ENCODE measurements at regions not wholly inside any gene's neighbourhood (a gene's known extent, or its start where the extent isn't known, plus 50 kb on each side); places are given as distances from the start of the nearest gene placed in this dataset.

DNA sequence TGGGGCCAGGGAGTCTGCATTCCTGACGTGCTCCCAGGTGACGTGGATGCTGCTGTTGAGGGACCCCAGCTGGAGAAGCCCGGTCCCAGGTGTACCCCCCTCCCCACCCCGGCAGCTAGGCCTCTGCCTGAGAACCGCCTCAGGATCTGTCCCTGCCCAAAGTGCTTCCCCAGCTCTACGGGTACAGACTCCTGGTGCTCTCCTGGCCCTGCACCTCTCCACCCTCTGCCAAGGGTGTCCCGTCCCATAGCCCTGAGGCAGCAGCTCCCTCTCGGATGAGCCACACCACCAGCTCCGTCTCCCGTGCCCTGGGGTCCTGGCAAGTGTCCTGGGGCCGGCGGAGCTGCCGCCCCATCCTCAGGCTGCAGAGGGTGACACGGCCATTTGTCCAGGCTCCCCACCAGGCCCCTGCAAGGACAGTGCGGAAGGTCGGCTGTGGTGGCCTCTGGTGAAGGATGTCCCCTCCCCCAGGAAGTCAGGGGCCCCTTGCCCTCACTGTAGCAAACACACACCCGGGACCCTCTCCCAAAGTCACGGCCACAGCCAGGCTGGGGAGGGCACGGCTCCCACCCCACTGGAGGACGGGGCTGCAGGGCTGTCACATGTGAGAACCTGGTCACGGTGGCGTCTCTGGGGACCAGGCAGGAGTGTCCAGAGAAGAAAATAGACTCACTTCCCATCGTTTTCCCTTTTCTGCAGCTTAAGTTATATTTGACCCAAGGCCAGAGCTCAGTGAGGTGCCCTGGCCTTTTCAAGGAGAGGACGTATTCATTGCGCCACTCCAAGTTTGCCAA is 74.4 kb upstream of the FBRSL1 start:
- H3K36me3 ChIP-seq (ENCODE audit: control insufficient read depth, insufficient read depth, low read length), result no peaks in the 10 kb centered on the region
- H3K9me3 ChIP-seq (ENCODE audit: control insufficient read depth, low read length), result no peaks in the 10 kb centered on the region
- H3K27ac ChIP-seq (ENCODE audit: insufficient read depth, low read depth, low read length, poor library complexity, severe bottlenecking), result no peak overlapping the region
- H3K4me3 ChIP-seq (ENCODE audit: insufficient read depth, low read depth, low read length), result no peak overlapping the region
- WGBS, 2 experiments, result 81 to 84% methylated on average over 25 of the region's 25 CpGs
- H3K27me3 ChIP-seq (ENCODE audit: control insufficient read depth, insufficient read depth, low read length, poor library complexity, severe bottlenecking), result peaks cover 50% of the 10 kb centered on the region
- H3K4me1 ChIP-seq (ENCODE audit: control insufficient read depth, insufficient read depth, low read length), result no peaks in the 10 kb centered on the region

DNA sequence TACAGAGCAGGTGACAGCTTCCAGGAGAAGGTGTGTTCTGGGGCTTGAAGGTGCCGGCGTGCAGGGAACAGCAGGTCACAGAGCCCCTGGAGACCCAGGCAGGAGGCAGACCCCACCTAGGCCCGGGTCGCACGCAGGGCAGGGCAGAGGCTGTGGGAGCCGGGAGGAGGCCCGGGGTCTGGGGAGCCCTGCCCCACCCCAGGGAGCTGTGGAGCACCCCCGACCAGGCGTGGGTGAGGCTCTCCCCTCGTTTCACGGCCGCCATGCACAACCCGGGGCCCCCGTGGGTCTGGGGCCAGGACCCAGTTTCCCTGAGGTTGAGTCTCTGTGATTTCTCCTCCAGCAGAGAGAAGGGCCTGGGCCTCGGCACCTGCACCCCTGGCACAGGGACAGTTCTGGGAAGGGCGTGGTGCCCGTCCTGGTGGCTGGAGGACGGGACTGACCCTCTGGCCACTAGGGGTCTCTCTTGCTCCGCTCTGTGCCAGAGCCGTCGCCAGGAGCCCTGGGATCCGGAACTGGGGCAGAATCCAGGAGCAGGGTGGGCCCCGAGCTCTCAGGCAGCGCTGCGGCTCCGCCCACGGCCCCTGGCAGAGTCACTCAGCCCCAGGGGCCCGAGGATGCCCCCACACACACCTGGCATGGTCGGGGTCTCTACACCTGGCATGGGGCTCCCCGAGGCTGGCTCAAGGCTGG is 75.2 kb upstream of the FBRSL1 start:
- Histone ChIP-seq H3K27me3 (ENCODE audit: control insufficient read depth, insufficient read depth, low read length, poor library complexity, severe bottlenecking) (peaks cover 45% of the 10 kb centered on the region), H3K9me3 (ENCODE audit: control insufficient read depth, low read length) (no peaks in the 10 kb centered on the region), H3K4me3 (ENCODE audit: insufficient read depth, low read depth, low read length) (no peak overlapping the region), H3K27ac (ENCODE audit: insufficient read depth, low read depth, low read length, poor library complexity, severe bottlenecking) (no peak overlapping the region), H3K36me3 (ENCODE audit: control insufficient read depth, insufficient read depth, low read length) (no peaks in the 10 kb centered on the region), H3K4me1 (ENCODE audit: control insufficient read depth, insufficient read depth, low read length) (no peaks in the 10 kb centered on the region)
- WGBS, 2 experiments, result 34 to 35% methylated on average over 30 of the region's 30 CpGs

DNA sequence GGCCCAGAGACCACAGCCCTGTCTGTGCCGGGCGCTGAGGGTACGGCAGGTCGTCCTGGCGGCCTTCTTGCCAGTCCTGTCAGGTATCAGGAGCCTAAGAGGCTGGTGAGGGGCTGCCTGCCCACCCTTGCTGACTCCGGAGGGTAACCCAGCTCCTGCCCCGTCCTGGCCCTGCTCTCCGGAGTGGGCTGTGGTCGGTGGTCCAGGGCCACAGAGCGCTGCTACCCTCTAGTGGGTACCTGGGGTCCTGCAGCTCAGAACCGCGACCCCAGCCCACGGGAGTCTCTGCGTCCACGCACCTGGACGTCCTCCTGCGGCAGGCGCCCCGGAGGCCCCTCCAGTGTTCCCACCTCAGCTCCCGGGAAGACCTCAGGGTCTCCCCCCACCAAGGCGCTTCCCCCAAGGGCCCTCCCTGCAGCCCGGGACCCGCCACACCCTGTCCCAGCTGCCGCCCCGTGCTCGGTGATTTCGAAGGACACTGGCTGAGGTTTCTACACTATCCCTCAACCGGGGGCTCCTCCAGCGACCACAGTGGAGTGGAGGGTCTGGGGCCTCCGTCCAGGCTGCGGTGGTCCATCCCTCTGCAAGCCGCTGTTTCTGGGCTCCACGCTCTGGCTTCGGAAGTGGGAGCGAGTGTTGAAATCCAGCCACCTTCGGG is 75.9 kb upstream of the FBRSL1 start:
- WGBS, 2 experiments, result 46 to 47% methylated on average over 36 of the region's 36 CpGs
- no peaks in the 10 kb centered on the region for H3K9me3 ChIP-seq (ENCODE audit: control insufficient read depth, low read length)
- H3K4me3 ChIP-seq (ENCODE audit: insufficient read depth, low read depth, low read length), result no peak overlapping the region
- H3K36me3 ChIP-seq (ENCODE audit: control insufficient read depth, insufficient read depth, low read length), result no peaks in the 10 kb centered on the region
- H3K27ac ChIP-seq (ENCODE audit: insufficient read depth, low read depth, low read length, poor library complexity, severe bottlenecking), result no peak overlapping the region
- peaks cover 40% of the 10 kb centered on the region for H3K27me3 ChIP-seq (ENCODE audit: control insufficient read depth, insufficient read depth, low read length, poor library complexity, severe bottlenecking)
- no peaks in the 10 kb centered on the region for H3K4me1 ChIP-seq (ENCODE audit: control insufficient read depth, insufficient read depth, low read length)

DNA sequence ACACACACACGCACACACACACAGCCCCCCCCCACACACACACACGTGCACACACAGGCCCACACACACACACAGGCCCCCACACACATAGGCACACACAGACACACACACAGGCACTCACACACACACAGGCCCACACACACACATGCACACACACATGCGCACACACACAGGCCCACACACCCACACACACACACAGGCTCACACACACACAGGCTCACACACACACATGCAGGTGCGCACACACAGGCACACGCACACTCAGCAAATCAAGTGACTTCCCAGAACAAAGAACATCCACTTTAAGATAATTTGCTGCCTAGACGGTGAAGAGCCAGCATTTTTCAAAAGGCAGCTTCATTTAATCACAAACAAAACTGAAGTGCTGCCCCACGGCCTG is 78.5 kb upstream of the FBRSL1 start:
- no peaks in the 10 kb centered on the region for H3K4me1 ChIP-seq (ENCODE audit: control insufficient read depth, insufficient read depth, low read length)
- no peaks in the 10 kb centered on the region for H3K36me3 ChIP-seq (ENCODE audit: control insufficient read depth, insufficient read depth, low read length)
- H3K4me3 ChIP-seq (ENCODE audit: insufficient read depth, low read depth, low read length), result no peak overlapping the region
- H3K27me3 ChIP-seq (ENCODE audit: control insufficient read depth, insufficient read depth, low read length, poor library complexity, severe bottlenecking), result peaks cover 19% of the 10 kb centered on the region
- no peaks in the 10 kb centered on the region for H3K9me3 ChIP-seq (ENCODE audit: control insufficient read depth, low read length)
- H3K27ac ChIP-seq (ENCODE audit: insufficient read depth, low read depth, low read length, poor library complexity, severe bottlenecking), result no peak overlapping the region
- WGBS, 2 experiments, result 71 to 72% methylated on average over 7 of the region's 7 CpGs

DNA sequence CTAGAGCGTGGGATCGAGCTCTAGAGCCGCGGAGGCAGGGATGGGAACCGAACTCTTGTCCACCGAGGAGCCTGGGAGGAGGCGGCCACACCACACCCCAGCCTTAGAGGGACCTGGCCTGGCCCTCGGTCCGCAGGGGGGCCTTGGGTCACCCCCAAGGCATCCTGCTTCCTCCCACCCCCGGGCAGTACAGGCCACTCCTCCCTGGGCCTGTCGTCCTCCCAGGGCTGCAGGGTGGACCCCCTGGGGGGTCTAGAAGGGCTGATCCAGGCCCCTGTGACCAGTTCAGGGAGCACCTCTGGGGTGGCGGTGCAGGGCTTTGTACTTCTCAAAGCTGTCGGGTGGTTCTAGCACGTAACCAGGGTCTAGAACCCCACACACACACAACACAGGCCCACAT is 79.1 kb upstream of the FBRSL1 start:
- H3K27me3 ChIP-seq (ENCODE audit: control insufficient read depth, insufficient read depth, low read length, poor library complexity, severe bottlenecking), result peaks cover 15% of the 10 kb centered on the region
- 89 to 90% methylated on average over 14 of the region's 14 CpGs for WGBS, 2 experiments

DNA sequence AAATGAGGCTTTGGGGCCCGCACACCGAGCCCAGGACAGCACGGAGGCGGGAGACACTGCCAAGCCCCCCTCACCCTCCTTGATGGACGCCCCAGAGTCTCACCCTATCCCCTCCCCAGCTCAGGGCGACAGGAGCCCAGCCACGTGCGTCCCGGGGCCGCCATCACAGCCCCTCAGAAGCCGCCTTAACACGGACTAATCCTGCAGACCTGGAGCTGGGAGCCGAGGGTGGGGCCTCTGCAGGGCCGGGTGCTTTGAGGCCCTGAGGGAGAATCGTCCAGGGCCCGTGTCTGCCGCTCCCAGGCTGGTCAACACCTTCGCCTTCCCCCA is 79.7 kb upstream of the FBRSL1 start:
- H3K27ac ChIP-seq (ENCODE audit: insufficient read depth, low read depth, low read length, poor library complexity, severe bottlenecking), result no peak overlapping the region
- WGBS, 2 experiments, result 80 to 83% methylated on average over 18 of the region's 18 CpGs
- no peaks in the 10 kb centered on the region for H3K36me3 ChIP-seq (ENCODE audit: control insufficient read depth, insufficient read depth, low read length)
- no peaks in the 10 kb centered on the region for H3K9me3 ChIP-seq (ENCODE audit: control insufficient read depth, low read length)
- H3K27me3 ChIP-seq (ENCODE audit: control insufficient read depth, insufficient read depth, low read length, poor library complexity, severe bottlenecking), result peaks cover 9% of the 10 kb centered on the region
- H3K4me3 ChIP-seq (ENCODE audit: insufficient read depth, low read depth, low read length), result no peak overlapping the region
- no peaks in the 10 kb centered on the region for H3K4me1 ChIP-seq (ENCODE audit: control insufficient read depth, insufficient read depth, low read length)

More for the DNA sequence above, 79.1 kb upstream of the FBRSL1 start:
- Histone ChIP-seq H3K27ac (ENCODE audit: insufficient read depth, low read depth, low read length, poor library complexity, severe bottlenecking) (no peak overlapping the region), H3K4me1 (ENCODE audit: control insufficient read depth, insufficient read depth, low read length) (no peaks in the 10 kb centered on the region), H3K36me3 (ENCODE audit: control insufficient read depth, insufficient read depth, low read length) (no peaks in the 10 kb centered on the region), H3K4me3 (ENCODE audit: insufficient read depth, low read depth, low read length) (no peak overlapping the region), H3K9me3 (ENCODE audit: control insufficient read depth, low read length) (no peaks in the 10 kb centered on the region)

DNA sequence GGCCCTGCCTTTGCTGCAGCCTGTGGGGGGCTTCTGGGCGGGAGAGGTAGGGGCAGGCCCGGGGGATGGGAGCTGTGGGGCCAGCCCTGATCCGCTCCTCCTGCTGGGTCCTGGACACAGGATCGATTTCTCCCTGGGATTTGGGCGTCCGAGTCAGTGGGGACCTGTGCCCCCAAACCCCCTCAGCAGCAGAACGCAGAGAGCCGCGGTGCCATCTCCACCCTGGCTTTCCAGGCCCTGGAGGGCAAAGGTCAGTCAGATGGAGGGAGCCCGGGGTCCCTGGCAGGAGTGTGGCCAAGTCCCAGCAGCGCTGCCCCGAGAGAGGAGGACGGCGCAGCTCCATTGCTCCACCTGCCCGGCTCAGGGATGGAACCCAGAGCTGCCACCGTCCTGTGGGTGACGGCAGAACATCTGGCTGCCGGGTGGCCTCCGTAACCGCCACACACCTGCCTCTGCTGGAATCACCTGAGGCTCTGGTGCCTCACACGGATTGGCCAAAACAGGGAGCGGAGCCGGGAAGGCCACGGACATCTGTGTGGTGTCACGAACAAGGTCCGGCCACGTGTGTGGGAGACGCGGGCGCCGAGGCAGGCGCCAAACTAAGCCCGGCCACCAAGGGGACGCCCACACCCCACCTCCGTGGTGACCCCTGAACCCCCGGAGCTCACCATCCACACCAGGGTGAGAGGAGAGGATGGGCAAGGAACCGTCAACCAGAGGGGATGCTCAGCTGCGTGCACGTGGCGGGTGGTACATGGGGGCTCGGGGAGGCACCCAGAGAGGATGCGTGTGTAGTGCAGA is 80.3 kb upstream of the FBRSL1 start:
- H3K36me3 ChIP-seq (ENCODE audit: control insufficient read depth, insufficient read depth, low read length), result no peaks in the 10 kb centered on the region
- H3K27ac ChIP-seq (ENCODE audit: insufficient read depth, low read depth, low read length, poor library complexity, severe bottlenecking), result no peak overlapping the region
- 90 to 91% methylated on average over 42 of the region's 42 CpGs for WGBS, 2 experiments
- peaks cover 6% of the 10 kb centered on the region for H3K27me3 ChIP-seq (ENCODE audit: control insufficient read depth, insufficient read depth, low read length, poor library complexity, severe bottlenecking)
- no peaks in the 10 kb centered on the region for H3K4me1 ChIP-seq (ENCODE audit: control insufficient read depth, insufficient read depth, low read length)
- no peaks in the 10 kb centered on the region for H3K9me3 ChIP-seq (ENCODE audit: control insufficient read depth, low read length)
- H3K4me3 ChIP-seq (ENCODE audit: insufficient read depth, low read depth, low read length), result no peak overlapping the region

DNA sequence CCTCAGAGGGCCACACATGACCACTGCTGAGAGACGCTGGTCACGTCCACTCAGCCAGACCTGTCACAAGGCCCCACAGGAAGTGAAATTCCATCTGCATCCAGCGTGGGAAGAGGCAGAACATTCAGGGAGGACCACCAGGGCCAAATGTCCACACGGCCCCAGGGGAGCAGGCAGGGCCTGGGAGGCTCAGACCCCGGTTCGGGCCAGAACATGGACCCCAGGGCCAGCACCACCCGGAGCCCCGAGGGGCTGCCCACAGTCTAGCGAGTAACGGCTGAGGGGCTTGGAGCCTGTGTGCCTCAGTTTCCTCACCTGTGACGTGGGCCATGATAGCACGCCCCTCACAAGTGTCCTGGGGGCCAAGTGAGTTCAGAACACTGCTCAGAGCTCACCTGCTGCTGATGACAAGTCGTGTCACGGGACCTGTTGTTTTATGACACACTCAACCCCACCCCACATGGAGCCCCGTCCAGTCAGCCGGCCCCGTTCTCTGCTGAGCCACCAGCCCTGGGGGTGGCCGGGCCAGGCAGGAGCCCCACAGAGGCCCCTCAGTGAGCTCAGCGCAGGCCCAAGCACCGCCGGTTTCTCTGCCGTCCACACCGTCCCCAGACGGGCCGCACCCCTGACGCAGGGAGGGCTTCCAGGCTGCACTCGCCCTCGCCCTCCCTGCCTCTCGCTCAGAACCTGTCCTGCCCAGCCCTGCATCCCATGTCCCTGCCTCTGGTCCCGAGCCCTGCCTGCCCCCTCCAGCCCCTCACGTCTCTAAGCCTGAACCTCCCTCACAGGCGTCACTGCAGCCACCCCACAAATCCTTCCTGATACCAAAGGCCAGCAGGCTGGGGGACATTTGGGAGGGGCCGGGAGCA is 79.5 kb upstream of the GALNT9 start:
- Histone ChIP-seq H3K9me3 (ENCODE audit: control insufficient read depth, low read length) (no peaks in the 10 kb centered on the region), H3K4me1 (ENCODE audit: control insufficient read depth, insufficient read depth, low read length) (no peaks in the 10 kb centered on the region), H3K27ac (ENCODE audit: insufficient read depth, low read depth, low read length, poor library complexity, severe bottlenecking) (no peak overlapping the region), H3K36me3 (ENCODE audit: control insufficient read depth, insufficient read depth, low read length) (no peaks in the 10 kb centered on the region), H3K27me3 (ENCODE audit: control insufficient read depth, insufficient read depth, low read length, poor library complexity, severe bottlenecking) (no peaks in the 10 kb centered on the region), H3K4me3 (ENCODE audit: insufficient read depth, low read depth, low read length) (no peak overlapping the region)
- 81% methylated on average over 33 of the region's 33 CpGs for WGBS, 2 experiments

DNA sequence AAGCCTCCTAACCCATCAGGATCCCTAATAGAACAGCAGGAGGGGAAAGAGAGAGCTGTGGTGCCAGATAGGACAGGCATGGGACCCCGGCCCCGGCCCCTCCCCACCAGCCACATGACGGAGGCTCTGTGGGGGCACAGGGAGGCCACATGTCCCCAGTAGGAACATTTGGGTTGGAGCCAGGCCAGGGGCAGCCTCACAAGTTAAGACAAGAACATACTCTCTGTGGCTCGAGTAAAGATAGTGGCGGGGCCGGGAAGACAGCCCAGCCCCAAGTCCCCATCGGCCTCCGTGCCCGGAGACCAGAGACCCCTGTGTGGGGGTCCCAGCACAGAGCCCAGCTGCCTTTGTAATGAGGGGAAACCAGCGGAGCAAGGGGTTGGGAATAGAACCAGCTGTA is 78.6 kb upstream of the GALNT9 start:
- no peak overlapping the region for H3K27ac ChIP-seq (ENCODE audit: insufficient read depth, low read depth, low read length, poor library complexity, severe bottlenecking)
- no peak overlapping the region for H3K4me3 ChIP-seq (ENCODE audit: insufficient read depth, low read depth, low read length)
- WGBS, 2 experiments, result 89% methylated on average over 10 of the region's 10 CpGs
- no peaks in the 10 kb centered on the region for H3K4me1 ChIP-seq (ENCODE audit: control insufficient read depth, insufficient read depth, low read length)
- H3K27me3 ChIP-seq (ENCODE audit: control insufficient read depth, insufficient read depth, low read length, poor library complexity, severe bottlenecking), result no peaks in the 10 kb centered on the region
- H3K9me3 ChIP-seq (ENCODE audit: control insufficient read depth, low read length), result no peaks in the 10 kb centered on the region
- no peaks in the 10 kb centered on the region for H3K36me3 ChIP-seq (ENCODE audit: control insufficient read depth, insufficient read depth, low read length)

Measured in ectodermal cell (in vitro differentiated cells).